ENCODE measurements at regions not wholly inside any gene's neighbourhood (a gene's known extent, or its start where the extent isn't known, plus 50 kb on each side); places are given as distances from the start of the nearest gene placed in this dataset.

DNA sequence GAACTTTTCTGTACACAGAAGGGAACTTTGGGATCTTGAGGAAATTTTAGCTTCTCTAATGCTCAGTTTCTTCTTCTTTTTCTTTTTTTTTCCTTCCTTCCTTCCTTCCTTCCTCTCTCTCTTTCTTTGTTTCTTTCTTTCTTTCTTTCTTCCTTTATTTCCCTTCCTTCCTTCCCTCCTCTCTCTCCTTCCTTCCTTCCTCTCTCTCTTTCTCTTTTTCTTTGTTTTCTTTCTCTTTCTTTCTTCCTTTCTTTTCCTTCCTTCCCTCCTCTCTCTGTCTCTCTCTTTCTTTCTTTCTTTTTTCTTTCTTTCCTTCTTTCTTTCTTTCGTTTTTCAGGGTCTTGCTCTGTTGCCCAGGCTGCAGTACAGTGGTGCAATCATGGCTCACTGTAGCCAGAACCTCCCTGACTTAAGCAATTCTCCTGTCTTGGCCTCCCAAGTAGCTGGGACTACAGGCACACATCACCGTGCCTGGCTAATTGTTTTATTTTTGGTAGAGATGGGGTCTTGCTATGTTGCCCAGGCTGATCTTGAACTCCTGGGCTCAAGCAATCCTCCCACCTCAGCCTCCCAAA lies 58.6 kb upstream of the SDK1 start:
- Mint-ChIP-seq H3K9me3 (no peaks in the 10 kb centered on the region), H3K27ac (no peak overlapping the region), H3K27me3 (ENCODE audit: low read depth in 2 of 2) (peaks cover 5 to 21% of the 10 kb centered on the region in 2 donors), H3K4me3 (no peak overlapping the region), H3K36me3 (no peaks in the 10 kb centered on the region), H3K4me1 (no peaks in the 10 kb centered on the region)
- 89% methylated on average over 2 of the region's 2 CpGs for WGBS (ENCODE audit: insufficient coverage)
- Histone ChIP-seq H3K4me3 (ENCODE audit: low read length) (no peak overlapping the region), H3K27me3 (ENCODE audit: control insufficient read depth, insufficient read depth, low read length) (no peaks in the 10 kb centered on the region), H3K9me3 (ENCODE audit: control insufficient read depth, insufficient read depth, low read length) (no peaks in the 10 kb centered on the region), H3K4me1 (ENCODE audit: control insufficient read depth, insufficient read depth, low read length) (no peaks in the 10 kb centered on the region), H3K36me3 (ENCODE audit: control insufficient read depth, insufficient read depth, low read length) (no peaks in the 10 kb centered on the region), H3K27ac (ENCODE audit: low read length) (no peak overlapping the region)
- TF ChIP-seq, protein P1, sequence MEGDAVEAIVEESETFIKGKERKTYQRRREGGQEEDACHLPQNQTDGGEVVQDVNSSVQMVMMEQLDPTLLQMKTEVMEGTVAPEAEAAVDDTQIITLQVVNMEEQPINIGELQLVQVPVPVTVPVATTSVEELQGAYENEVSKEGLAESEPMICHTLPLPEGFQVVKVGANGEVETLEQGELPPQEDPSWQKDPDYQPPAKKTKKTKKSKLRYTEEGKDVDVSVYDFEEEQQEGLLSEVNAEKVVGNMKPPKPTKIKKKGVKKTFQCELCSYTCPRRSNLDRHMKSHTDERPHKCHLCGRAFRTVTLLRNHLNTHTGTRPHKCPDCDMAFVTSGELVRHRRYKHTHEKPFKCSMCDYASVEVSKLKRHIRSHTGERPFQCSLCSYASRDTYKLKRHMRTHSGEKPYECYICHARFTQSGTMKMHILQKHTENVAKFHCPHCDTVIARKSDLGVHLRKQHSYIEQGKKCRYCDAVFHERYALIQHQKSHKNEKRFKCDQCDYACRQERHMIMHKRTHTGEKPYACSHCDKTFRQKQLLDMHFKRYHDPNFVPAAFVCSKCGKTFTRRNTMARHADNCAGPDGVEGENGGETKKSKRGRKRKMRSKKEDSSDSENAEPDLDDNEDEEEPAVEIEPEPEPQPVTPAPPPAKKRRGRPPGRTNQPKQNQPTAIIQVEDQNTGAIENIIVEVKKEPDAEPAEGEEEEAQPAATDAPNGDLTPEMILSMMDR (IDR thresholded peaks at IDR 0.05): no peak
- ATAC-seq (no peak), DNase-seq (no peak)
- intact Hi-C loops (cut with micrococcal nuclease): no loop called here

DNA sequence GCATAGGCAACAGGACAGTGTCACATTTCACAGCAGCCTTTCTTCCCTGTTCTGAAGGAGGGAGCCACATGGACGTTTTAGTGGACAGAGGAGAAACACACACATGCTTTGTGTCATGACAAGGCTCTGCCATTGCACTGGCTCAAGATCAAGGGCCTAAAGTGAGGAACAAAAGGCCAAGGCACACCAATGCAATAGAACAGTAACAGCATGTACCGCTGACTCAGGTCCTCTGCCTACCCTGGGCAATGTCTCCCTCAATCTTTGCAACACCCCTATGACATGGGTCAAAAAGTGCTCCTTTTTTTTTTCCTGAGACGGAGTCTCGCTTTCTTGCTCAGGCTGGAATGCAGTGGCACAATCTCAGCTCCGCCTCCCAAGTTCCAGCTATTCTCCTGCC lies 57.8 kb upstream of the SDK1 start:
- WGBS (ENCODE audit: insufficient coverage): 86% methylated on average over 5 of the region's 5 CpGs
- H3K27ac ChIP-seq (ENCODE audit: low read length): no peak overlapping the region
- no peaks in the 10 kb centered on the region for H3K27me3 ChIP-seq (ENCODE audit: control insufficient read depth, insufficient read depth, low read length)
- Mint-ChIP-seq H3K36me3 (no peaks in the 10 kb centered on the region), H3K9me3 (no peaks in the 10 kb centered on the region), H3K27ac (no peak overlapping the region), H3K4me3 (no peak overlapping the region), H3K27me3 (ENCODE audit: low read depth in 2 of 2) (peaks cover 3 to 15% of the 10 kb centered on the region in 2 donors), H3K4me1 (no peaks in the 10 kb centered on the region)
- no peaks in the 10 kb centered on the region for H3K4me1 ChIP-seq (ENCODE audit: control insufficient read depth, insufficient read depth, low read length)
- TF ChIP-seq, protein P1 (IDR thresholded peaks at IDR 0.05): no peak
- H3K4me3 ChIP-seq (ENCODE audit: low read length): no peak overlapping the region
- H3K36me3 ChIP-seq (ENCODE audit: control insufficient read depth, insufficient read depth, low read length): no peaks in the 10 kb centered on the region
- intact Hi-C loops (cut with micrococcal nuclease): no loop called here
- ATAC-seq: no peak
- no peak for DNase-seq
- H3K9me3 ChIP-seq (ENCODE audit: control insufficient read depth, insufficient read depth, low read length): no peaks in the 10 kb centered on the region

DNA sequence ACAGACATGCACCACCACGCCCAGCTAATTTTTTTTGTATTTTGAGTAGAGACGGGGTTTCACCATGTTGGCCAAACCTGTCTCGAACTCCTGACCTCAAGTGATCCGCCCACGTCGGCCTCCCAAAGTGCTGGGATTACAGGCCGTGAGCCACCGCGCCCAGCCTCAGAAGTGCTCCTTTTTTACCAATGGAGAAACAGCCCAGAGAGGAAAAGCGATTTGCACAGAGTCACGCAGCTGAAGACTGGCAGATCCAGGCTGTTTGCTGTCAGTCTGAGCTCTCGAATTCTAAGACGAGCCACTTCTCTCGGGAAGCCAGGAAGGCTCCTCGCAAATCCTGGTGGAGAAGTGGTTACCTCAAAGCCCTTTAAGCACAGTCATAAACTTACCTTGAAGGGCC lies 57.4 kb upstream of the SDK1 start:
- Mint-ChIP-seq H3K27me3 (ENCODE audit: low read depth in 2 of 2) (peaks cover 5 to 15% of the 10 kb centered on the region in 2 donors), H3K4me3 (no peak overlapping the region), H3K4me1 (no peaks in the 10 kb centered on the region), H3K27ac (no peak overlapping the region), H3K9me3 (no peaks in the 10 kb centered on the region), H3K36me3 (no peaks in the 10 kb centered on the region)
- H3K9me3 ChIP-seq (ENCODE audit: control insufficient read depth, insufficient read depth, low read length): no peaks in the 10 kb centered on the region
- no peaks in the 10 kb centered on the region for H3K36me3 ChIP-seq (ENCODE audit: control insufficient read depth, insufficient read depth, low read length)
- H3K4me3 ChIP-seq (ENCODE audit: low read length): no peak overlapping the region
- ATAC-seq: no peak
- 94% methylated on average over 15 of the region's 15 CpGs for WGBS (ENCODE audit: insufficient coverage)
- intact Hi-C loops (cut with micrococcal nuclease): no loop called here
- H3K27ac ChIP-seq (ENCODE audit: low read length): no peak overlapping the region
- no peaks in the 10 kb centered on the region for H3K27me3 ChIP-seq (ENCODE audit: control insufficient read depth, insufficient read depth, low read length)
- no peaks in the 10 kb centered on the region for H3K4me1 ChIP-seq (ENCODE audit: control insufficient read depth, insufficient read depth, low read length)
- TF ChIP-seq, protein P1 (IDR thresholded peaks at IDR 0.05): no peak
- no peak for DNase-seq

DNA sequence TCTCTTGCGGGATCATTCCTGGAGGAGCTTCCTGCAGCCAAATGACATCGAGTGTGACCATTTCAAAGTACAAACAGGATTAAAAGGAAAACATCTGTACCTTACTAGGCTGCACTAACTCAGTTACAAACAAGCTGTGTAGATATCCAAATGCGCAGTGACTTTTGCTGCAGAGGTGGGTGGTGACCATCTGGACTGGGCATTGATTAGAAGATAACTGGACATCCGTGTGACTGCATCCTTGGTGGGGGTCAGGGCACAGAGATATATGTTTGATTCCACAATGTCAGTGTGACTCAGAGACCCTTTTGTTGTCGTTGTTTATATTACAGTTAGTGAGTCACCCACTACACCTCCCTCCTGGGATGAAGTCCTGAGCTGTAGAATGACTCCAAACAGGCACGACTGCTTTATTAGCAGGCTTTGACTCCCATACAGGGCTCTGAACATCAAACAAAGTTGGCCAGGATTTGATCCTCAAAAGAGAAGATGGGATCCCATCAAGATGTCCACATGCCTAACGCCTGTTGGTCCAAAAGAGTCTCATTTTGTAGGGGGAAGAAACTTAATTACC lies 56.7 kb upstream of the SDK1 start:
- H3K9me3 Mint-ChIP-seq: no peaks in the 10 kb centered on the region

More for the DNA sequence above, 56.7 kb upstream of the SDK1 start:
- Mint-ChIP-seq H3K27me3 (ENCODE audit: low read depth in 2 of 2) (peaks cover 5 to 15% of the 10 kb centered on the region in 2 donors), H3K4me1 (no peaks in the 10 kb centered on the region), H3K4me3 (no peak overlapping the region), H3K36me3 (no peaks in the 10 kb centered on the region), H3K27ac (no peak overlapping the region)
- intact Hi-C loops (cut with micrococcal nuclease): no loop called here
- DNase-seq (no peak), ATAC-seq (no peak)
- no peaks in the 10 kb centered on the region for H3K27me3 ChIP-seq (ENCODE audit: control insufficient read depth, insufficient read depth, low read length)
- 85% methylated on average over 7 of the region's 7 CpGs for WGBS (ENCODE audit: insufficient coverage)
- no peaks in the 10 kb centered on the region for H3K4me1 ChIP-seq (ENCODE audit: control insufficient read depth, insufficient read depth, low read length)
- H3K9me3 ChIP-seq (ENCODE audit: control insufficient read depth, insufficient read depth, low read length): no peaks in the 10 kb centered on the region
- TF ChIP-seq, protein P1 (IDR thresholded peaks at IDR 0.05): no peak
- H3K27ac ChIP-seq (ENCODE audit: low read length): no peak overlapping the region
- H3K36me3 ChIP-seq (ENCODE audit: control insufficient read depth, insufficient read depth, low read length): no peaks in the 10 kb centered on the region
- H3K4me3 ChIP-seq (ENCODE audit: low read length): no peak overlapping the region

Data from natural killer cell (primary cell).